ENCODE measurements at regions not wholly inside any gene's neighbourhood (a gene's known extent, or its start where the extent isn't known, plus 50 kb on each side); places are given as distances from the start of the nearest gene placed in this dataset.
"Not testable (repeated sequence)": the region's sequence is repeated elsewhere in the genome, so short reads cannot be mapped to it uniquely, and the experiment has no call there.

DNA sequence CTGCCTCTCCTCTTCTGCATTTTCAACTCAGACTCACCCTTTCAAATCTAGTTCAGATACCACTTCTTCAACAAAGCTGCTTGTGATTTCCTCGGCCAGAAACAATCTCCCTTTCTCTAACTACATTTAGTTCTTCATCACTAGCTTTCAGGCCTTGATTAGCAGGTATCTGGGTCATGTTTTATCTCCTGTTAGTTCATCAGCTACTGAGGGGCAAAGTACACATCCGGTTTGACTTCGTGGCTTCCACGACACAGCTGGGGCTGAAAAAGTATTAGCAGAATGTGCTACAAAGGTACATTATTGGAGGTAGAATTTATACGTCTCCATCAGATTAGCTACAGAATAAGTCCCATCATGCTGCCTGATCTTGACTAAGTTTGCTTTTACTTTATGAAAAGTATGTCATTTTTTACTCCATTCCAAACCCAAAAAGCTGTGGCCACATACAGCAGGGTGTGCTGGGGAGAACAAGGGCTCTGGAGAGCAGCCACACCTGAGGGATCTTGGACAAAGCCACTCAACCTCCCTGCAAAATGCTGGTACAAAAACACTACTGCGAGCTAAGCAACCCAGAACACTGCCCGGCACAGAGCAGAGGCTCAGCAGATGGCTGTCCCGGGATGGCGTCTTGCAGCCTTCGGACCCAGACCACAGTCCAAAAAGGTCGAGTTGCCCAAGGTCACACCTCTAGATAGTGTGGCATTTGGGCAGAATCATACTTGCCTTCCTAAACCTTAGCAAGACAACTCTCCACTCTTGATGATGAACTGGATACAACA lies 120.5 kb upstream of the PRKX start:
- H3K4me1 ChIP-seq (ENCODE audit: control insufficient read depth in 1 of 2, insufficient read depth in 2 of 2, low read depth in 1 of 2, low read length in 1 of 2); H3K9me3 ChIP-seq; H3K79me2 ChIP-seq (ENCODE audit: insufficient read depth); DNase-seq; H3K4me3 ChIP-seq (ENCODE audit: low read depth in 2 of 2, low read length in 1 of 2); H3K4me2 ChIP-seq; H2AFZ ChIP-seq (ENCODE audit: low read depth); H3K9ac ChIP-seq; H3K36me3 ChIP-seq (replicated peaks in 1 of 2; ENCODE audit: control insufficient read depth in 1 of 2, insufficient read depth in 2 of 2, low read length in 1 of 2); H3K27me3 ChIP-seq (ENCODE audit: insufficient read depth); H3F3A ChIP-seq (replicated peaks; ENCODE audit: insufficient read depth); H3K9me2 ChIP-seq; H3K27ac ChIP-seq (ENCODE audit: low read depth in 2 of 2, low read length in 1 of 2); CTCF ChIA-PET; POLR2A ChIA-PET; H4K20me1 ChIP-seq (ENCODE audit: insufficient read depth): not testable (repeated sequence)
- no CpG with 5 or more reads among the region's 11 CpGs for WGBS (ENCODE audit: low lambda C conversion rate)

- H3K9me3 ChIP-seq; H3K27ac ChIP-seq (ENCODE audit: low read depth in 2 of 2, low read length in 1 of 2); H3K9me2 ChIP-seq; H3K4me2 ChIP-seq; H3K79me2 ChIP-seq (ENCODE audit: insufficient read depth); DNase-seq; CTCF ChIA-PET; H4K20me1 ChIP-seq (ENCODE audit: insufficient read depth); H3F3A ChIP-seq (replicated peaks; ENCODE audit: insufficient read depth); H3K27me3 ChIP-seq (ENCODE audit: insufficient read depth); H2AFZ ChIP-seq (ENCODE audit: low read depth); H3K4me1 ChIP-seq (ENCODE audit: control insufficient read depth in 1 of 2, insufficient read depth in 2 of 2, low read depth in 1 of 2, low read length in 1 of 2); H3K9ac ChIP-seq; POLR2A ChIA-PET; H3K36me3 ChIP-seq (replicated peaks in 1 of 2; ENCODE audit: control insufficient read depth in 1 of 2, insufficient read depth in 2 of 2, low read length in 1 of 2); H3K4me3 ChIP-seq (ENCODE audit: low read depth in 2 of 2, low read length in 1 of 2): not testable (repeated sequence)
- 94% methylated on average over 6 of the region's 9 CpGs for WGBS (ENCODE audit: low lambda C conversion rate)
Observed at GRCh38 chrX:3830020-3830419, 116.6 kb upstream of the PRKX start.

- 87% methylated on average over 5 of the region's 12 CpGs for WGBS (ENCODE audit: low lambda C conversion rate)
Observed at GRCh38 chrX:3829041-3829531, 115.6 kb upstream of the PRKX start.

DNA sequence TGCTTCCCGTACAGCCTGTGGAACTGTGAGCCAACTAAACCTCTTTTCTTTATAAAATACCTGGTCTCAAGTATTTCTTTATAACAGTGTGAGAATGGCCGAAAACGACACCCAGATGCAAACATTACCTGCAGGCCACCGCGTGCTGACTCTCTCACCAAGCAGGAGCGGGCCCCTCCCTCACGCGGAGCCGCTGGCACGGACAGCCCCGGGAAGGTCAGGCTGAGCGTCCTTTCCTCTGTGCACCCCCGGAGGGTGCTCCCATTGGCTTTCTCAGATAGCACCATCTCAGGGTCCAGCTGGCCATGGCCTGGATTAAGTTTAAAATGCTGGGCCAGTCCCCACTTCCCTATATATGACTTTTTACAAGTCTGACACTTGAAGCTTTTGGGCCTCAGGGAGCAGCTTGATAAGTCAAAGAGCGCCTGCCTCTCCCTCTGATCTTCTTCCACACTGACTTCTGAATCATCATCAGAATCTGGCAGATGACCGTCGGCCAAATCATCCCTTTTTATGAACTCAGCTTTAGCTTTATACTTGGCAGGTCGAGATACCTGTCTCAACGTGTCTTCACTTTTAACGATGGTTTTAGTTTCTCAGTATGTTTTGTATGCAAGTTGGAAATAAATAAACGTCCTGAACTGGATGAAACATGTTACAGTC lies 115.1 kb upstream of the PRKX start:
- H4K20me1 ChIP-seq (ENCODE audit: insufficient read depth); H3K36me3 ChIP-seq (replicated peaks in 1 of 2; ENCODE audit: control insufficient read depth in 1 of 2, insufficient read depth in 2 of 2, low read length in 1 of 2); H2AFZ ChIP-seq (ENCODE audit: low read depth); H3K27ac ChIP-seq (ENCODE audit: low read depth in 2 of 2, low read length in 1 of 2); DNase-seq; H3K79me2 ChIP-seq (ENCODE audit: insufficient read depth); CTCF ChIA-PET; H3K4me3 ChIP-seq (ENCODE audit: low read depth in 2 of 2, low read length in 1 of 2); H3F3A ChIP-seq (replicated peaks; ENCODE audit: insufficient read depth); H3K27me3 ChIP-seq (ENCODE audit: insufficient read depth); POLR2A ChIA-PET; H3K4me2 ChIP-seq; H3K9me2 ChIP-seq; H3K9me3 ChIP-seq; H3K4me1 ChIP-seq (ENCODE audit: control insufficient read depth in 1 of 2, insufficient read depth in 2 of 2, low read depth in 1 of 2, low read length in 1 of 2); H3K9ac ChIP-seq: not testable (repeated sequence)
- WGBS (ENCODE audit: low lambda C conversion rate): 81% methylated on average over 9 of the region's 20 CpGs

More at GRCh38 chrX:3829041-3829531, 115.6 kb upstream of the PRKX start:
- POLR2A ChIA-PET; H3K27me3 ChIP-seq (ENCODE audit: insufficient read depth); H3K36me3 ChIP-seq (replicated peaks in 1 of 2; ENCODE audit: control insufficient read depth in 1 of 2, insufficient read depth in 2 of 2, low read length in 1 of 2); H3F3A ChIP-seq (replicated peaks; ENCODE audit: insufficient read depth); H3K4me2 ChIP-seq; H3K9ac ChIP-seq; H3K4me1 ChIP-seq (ENCODE audit: control insufficient read depth in 1 of 2, insufficient read depth in 2 of 2, low read depth in 1 of 2, low read length in 1 of 2); H3K79me2 ChIP-seq (ENCODE audit: insufficient read depth); H3K9me2 ChIP-seq; H3K9me3 ChIP-seq; H3K27ac ChIP-seq (ENCODE audit: low read depth in 2 of 2, low read length in 1 of 2); CTCF ChIA-PET; H4K20me1 ChIP-seq (ENCODE audit: insufficient read depth); H3K4me3 ChIP-seq (ENCODE audit: low read depth in 2 of 2, low read length in 1 of 2); DNase-seq; H2AFZ ChIP-seq (ENCODE audit: low read depth): not testable (repeated sequence)

DNA sequence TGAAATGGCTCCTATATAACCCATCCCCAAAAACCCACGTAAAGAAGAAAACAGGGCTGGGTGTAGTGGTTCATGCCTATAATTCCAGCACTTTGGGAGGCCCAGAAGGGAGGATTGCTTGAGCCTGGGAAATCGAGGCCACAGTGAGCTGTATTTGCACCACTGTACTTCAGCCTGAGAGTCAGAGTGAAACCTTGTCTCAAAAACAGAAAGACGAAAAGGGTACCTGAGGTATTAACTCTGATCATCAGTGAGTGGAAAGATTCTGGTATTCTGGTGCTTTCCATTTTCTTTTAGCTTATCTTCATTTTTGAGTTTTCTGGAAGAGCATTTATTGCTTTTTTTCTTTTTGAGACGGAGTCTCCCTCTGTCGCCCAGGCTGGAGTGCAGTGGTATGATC lies 110.6 kb upstream of the PRKX start:
- H3K79me2 ChIP-seq (ENCODE audit: insufficient read depth); POLR2A ChIA-PET; H3K9ac ChIP-seq; H3K4me2 ChIP-seq; H3K9me2 ChIP-seq; CTCF ChIA-PET; DNase-seq; H3K27me3 ChIP-seq (ENCODE audit: insufficient read depth); H3K4me3 ChIP-seq (ENCODE audit: low read depth in 2 of 2, low read length in 1 of 2); H3K27ac ChIP-seq (ENCODE audit: low read depth in 2 of 2, low read length in 1 of 2); H2AFZ ChIP-seq (ENCODE audit: low read depth); H3K9me3 ChIP-seq: not testable (repeated sequence)
- H3K4me1 ChIP-seq (ENCODE audit: control insufficient read depth in 1 of 2, insufficient read depth in 2 of 2, low read depth in 1 of 2, low read length in 1 of 2): peaks cover 0 to 13% of the 10 kb centered on the region in 2 experiments; a peak in 2 of 4 replicates
- H3F3A ChIP-seq (replicated peaks; ENCODE audit: insufficient read depth): peaks cover 13% of the 10 kb centered on the region
- WGBS (ENCODE audit: low lambda C conversion rate): no CpG with 5 or more reads among the region's 5 CpGs
- peaks cover 15% of the 10 kb centered on the region for H4K20me1 ChIP-seq (ENCODE audit: insufficient read depth)
- H3K36me3 ChIP-seq (replicated peaks in 1 of 2; ENCODE audit: control insufficient read depth in 1 of 2, insufficient read depth in 2 of 2, low read length in 1 of 2): peaks cover 3 to 15% of the 10 kb centered on the region in 2 experiments

Measured in SK-N-SH (cell line).